Right cardiac atrium (tissue), 5 donors: ENCODE measurements at regions not wholly inside any gene's neighbourhood (a gene's known extent, or its start where the extent isn't known, plus 50 kb on each side); places are given as distances from the start of the nearest gene placed in this dataset.
A peak's percentile ranks its signal among the peaks of the same experiment; 100 is the strongest.

Source experiments
- ATAC-seq, 2 donors: fragments of 200-7000 bp; cut with Tn5 transposase; one replicate each; pipeline versions ENCODE4 v1.8.0 to v1.9.1; 2020; ENCODE audit warnings: moderate library complexity in 2 of 2, mild to moderate bottlenecking in 1 of 2
- DNase-seq, 3 donors: peaks; one replicate each; pipeline ENCODE4 v3.0.0-alpha.2; 2020
- H3K27ac ChIP-seq: one replicate; pipeline ENCODE4 v1.5.1; 2013; ENCODE audit warnings: mild to moderate bottlenecking, low read length, control low read depth, moderate library complexity
- H3K27me3 ChIP-seq: one replicate; pipeline ENCODE4 v1.6.1; 2013; ENCODE audit not compliant: control insufficient read depth, insufficient read depth
- H3K4me1 ChIP-seq: one replicate; pipeline ENCODE4 v1.6.1; 2013; ENCODE audit warnings: low read length; ENCODE audit not compliant: control insufficient read depth, insufficient read depth
- H3K4me3 ChIP-seq: one replicate; pipeline ENCODE4 v1.5.1; 2013; ENCODE audit warnings: low read length, control low read depth
- H3K9me3 ChIP-seq: one replicate; pipeline ENCODE4 v1.6.1; 2013; ENCODE audit warnings: low read length; ENCODE audit not compliant: control insufficient read depth
- WGBS: extraction: QIAGEN DNeasy Blood & Tissue Kit; methylation state at CpG from one replicate; pipeline ENCODE4 v1.1.7; 2013; 5-methylcytosine and 5-hydroxymethylcytosine counted together
- intact Hi-C, 4 donors: fragments of 100-400 bp; cut with DNase I; formaldehyde crosslinking; loops; one replicate each; pipeline versions ENCODE4 v1.11.0 to v1.14.0; 2022 to 2023
- donor health status: healthy with polysubstance abuse.
- donor health status: DM: no; HTN: yes; CAD: no.
- donor health status: DM: no; HTN: no; CAD: no.
- donor health status: DM: no; HTN: yes; CAD: no; lungs with severe emphysema.
- donor health status: DM: yes; HTN: yes; CAD: no.

DNA sequence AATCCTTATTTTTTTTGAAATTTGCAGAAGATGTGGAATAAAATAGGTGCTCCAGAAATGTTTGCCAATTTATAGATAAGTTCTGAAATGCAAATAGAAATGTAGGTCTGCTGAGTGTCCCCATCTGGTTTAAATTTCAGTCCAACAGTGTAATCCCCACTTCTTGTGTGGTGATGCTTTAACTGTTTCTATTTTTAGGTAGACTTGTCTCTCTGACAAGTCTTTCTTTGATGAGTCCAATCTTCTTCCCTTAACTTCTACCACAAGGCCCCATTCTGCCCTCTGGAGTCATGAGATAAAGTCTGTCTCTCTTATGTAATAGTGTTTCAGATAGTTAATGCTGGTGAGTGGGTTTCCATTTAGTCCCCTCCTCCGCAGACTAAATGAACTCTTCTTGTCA, 390.4 kb downstream of the RFC3 start:
- DNase-seq, result no peak
- ATAC-seq, result no peak
- no peaks in the 10 kb centered on the region for H3K27me3 ChIP-seq
- 81% methylated on average over 1 of the region's 1 CpG for WGBS
- H3K4me3 ChIP-seq, result no peak overlapping the region
- no peaks in the 10 kb centered on the region for H3K4me1 ChIP-seq
- no peak overlapping the region for H3K27ac ChIP-seq
- no peaks in the 10 kb centered on the region for H3K9me3 ChIP-seq
- intact Hi-C loops, result no loop called here

DNA sequence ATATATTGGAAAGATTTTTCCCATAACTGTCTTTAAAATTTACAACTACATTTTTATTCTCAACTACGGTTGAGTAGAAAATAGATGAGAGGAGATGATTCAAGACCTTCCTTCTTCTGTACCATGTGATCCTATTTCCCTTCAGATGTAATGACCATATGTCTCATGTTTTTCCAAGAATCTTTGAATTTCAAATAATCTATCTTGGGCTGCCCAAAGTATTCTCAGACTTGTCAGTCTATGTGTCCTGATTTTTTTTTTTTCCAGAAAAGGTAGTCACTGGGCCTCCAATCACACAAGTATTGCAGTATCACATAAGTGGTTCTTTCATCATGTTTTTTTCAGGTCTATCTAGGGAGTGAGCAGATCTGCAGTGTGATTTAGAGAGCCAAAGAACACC, 392.4 kb downstream of the RFC3 start:
- no peaks in the 10 kb centered on the region for H3K9me3 ChIP-seq
- no peak for ATAC-seq
- no peak overlapping the region for H3K27ac ChIP-seq
- no peak for DNase-seq
- H3K27me3 ChIP-seq, result no peaks in the 10 kb centered on the region
- H3K4me1 ChIP-seq, result no peaks in the 10 kb centered on the region
- 74% methylated on average over 1 of the region's 1 CpG for WGBS
- intact Hi-C loops, result no loop called here
- no peak overlapping the region for H3K4me3 ChIP-seq

DNA sequence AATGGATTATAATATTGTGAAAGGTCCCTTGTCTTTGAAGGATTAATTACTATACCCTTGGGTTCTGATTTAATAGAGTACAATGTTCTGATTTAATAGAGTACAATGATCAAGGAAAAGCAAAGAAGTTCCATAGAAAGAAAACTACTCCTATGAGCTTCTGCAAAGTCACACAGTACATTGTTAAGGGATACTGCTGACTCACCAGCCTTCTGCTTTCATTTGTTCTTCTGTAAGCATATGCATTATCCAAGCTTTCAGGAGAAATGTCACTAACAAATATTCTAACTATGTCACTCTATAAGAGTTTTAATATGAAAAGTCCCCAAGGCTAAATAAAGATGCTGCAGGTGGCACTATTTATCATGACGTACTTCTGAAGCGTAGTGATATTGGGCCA, 396.7 kb downstream of the RFC3 start:
- WGBS, result 88% methylated on average over 2 of the region's 2 CpGs
- no peak for ATAC-seq
- intact Hi-C loops, result no loop called here
- no peaks in the 10 kb centered on the region for H3K4me1 ChIP-seq
- no peak overlapping the region for H3K27ac ChIP-seq
- DNase-seq, result no peak
- no peaks in the 10 kb centered on the region for H3K9me3 ChIP-seq
- H3K27me3 ChIP-seq, result no peaks in the 10 kb centered on the region
- H3K4me3 ChIP-seq, result no peak overlapping the region

DNA sequence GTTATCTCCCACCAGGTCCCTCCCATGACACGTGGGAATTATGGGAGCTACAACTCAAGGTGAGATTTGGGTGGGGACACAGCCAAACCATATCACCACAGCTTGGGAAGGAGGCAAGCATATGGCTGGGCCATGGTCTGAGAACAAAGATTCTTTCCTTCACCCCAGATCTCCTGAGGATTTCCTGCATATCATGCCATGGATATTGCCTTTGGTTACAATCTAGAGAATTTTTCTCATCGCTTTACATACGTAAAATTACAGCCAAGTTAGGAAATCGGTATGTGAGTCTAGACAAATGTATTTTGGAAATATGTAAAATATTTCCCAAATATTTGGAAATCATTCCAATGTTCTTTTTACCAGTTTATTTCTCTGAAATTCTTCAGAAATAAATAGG, 398.3 kb downstream of the RFC3 start:
- intact Hi-C loops, result no loop called here
- H3K4me1 ChIP-seq, result no peaks in the 10 kb centered on the region
- 84% methylated on average over 4 of the region's 4 CpGs for WGBS
- no peak for ATAC-seq
- no peaks in the 10 kb centered on the region for H3K27me3 ChIP-seq
- no peak for DNase-seq
- H3K27ac ChIP-seq, result no peak overlapping the region
- no peak overlapping the region for H3K4me3 ChIP-seq
- no peaks in the 10 kb centered on the region for H3K9me3 ChIP-seq

DNA sequence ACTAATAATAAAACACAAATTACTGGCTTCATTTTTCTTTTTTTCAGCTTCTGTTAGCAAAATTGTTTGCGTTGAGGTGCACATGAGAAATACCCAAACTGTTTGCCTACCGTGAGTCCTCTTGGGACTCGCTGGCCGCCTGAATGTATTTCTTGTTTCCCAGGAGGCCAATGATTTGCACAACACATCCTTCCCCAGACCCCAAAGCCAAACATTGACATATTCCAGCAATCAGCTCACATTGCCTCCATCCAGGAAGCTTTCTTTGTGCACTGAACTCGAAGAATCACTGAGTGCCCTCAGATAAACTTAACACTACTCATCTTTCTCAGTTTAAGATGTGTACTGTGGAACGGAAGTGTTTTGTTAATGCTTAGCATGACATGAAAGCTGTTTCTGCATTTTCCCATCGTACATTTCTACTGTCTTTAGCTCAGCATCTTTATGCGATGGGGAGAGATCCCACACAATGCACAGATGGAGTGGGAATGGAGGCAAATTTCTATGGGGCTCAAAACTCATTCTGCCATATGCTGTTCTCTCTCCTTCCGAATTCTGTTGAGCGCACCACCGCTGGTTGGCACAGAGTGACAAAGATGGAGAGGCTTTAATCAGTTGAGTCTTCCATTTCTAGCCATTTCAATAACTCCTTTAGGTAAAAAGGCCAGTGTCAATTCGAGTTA, 399.5 kb downstream of the RFC3 start:
- no peaks in the 10 kb centered on the region for H3K27me3 ChIP-seq
- H3K4me3 ChIP-seq, result no peak overlapping the region
- no peak for ATAC-seq
- intact Hi-C loops, result no loop called here
- no peaks in the 10 kb centered on the region for H3K9me3 ChIP-seq
- no peak overlapping the region for H3K27ac ChIP-seq
- WGBS, result 73% methylated on average over 12 of the region's 12 CpGs
- DNase-seq, result no peak
- H3K4me1 ChIP-seq, result no peaks in the 10 kb centered on the region

DNA sequence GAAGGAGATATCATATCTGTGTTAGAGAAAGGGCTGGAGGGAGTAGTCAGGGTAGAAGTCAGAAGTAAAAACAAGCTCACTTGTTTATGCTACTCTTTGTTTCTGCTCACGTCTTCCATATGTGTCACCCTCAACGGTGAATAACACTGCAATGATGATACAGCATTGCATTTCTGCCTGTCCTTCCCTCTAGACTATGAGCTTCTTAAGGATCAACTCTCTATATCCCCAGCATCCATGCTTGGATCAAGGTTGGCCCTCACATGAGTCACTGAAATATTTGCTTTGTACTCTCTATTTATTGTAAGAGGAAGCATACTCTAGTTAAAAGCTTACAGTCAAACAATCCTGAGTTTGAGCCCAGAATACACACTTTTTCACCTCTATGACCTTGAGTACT, 406.0 kb downstream of the RFC3 start:
- H3K27me3 ChIP-seq, result no peaks in the 10 kb centered on the region
- H3K9me3 ChIP-seq, result no peaks in the 10 kb centered on the region
- WGBS, result 84% methylated on average over 2 of the region's 2 CpGs
- no peak overlapping the region for H3K27ac ChIP-seq
- no peaks in the 10 kb centered on the region for H3K4me1 ChIP-seq
- no peak overlapping the region for H3K4me3 ChIP-seq
- DNase-seq (no peak), ATAC-seq (no peak)
- intact Hi-C loops, result no loop called here

DNA sequence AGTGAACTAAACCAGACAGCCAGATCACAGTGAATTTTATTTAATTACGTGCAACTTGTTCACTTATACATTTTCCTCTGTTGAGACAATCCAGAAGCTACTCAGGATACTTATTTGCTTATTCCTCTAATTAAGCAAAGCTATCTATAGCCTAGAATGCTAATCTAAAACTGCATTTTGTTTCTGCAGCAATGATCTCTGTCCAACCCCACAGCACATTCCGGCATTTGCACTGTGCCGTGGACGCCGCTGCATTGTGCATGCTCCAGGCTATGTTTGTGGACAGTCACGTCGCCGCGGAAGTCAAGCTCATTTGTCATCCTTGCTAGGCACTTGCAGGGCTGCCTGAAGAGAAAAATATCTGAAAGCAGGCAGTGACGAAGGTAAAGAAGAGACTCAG, 406.9 kb downstream of the RFC3 start:
- H3K27me3 ChIP-seq, result no peaks in the 10 kb centered on the region
- H3K9me3 ChIP-seq, result no peaks in the 10 kb centered on the region
- DNase-seq, result no peak
- intact Hi-C loops, result no loop called here
- H3K4me1 ChIP-seq, result no peaks in the 10 kb centered on the region
- H3K4me3 ChIP-seq, result no peak overlapping the region
- WGBS, result 79% methylated on average over 10 of the region's 10 CpGs
- H3K27ac ChIP-seq, result no peak overlapping the region
- ATAC-seq, result no peak

DNA sequence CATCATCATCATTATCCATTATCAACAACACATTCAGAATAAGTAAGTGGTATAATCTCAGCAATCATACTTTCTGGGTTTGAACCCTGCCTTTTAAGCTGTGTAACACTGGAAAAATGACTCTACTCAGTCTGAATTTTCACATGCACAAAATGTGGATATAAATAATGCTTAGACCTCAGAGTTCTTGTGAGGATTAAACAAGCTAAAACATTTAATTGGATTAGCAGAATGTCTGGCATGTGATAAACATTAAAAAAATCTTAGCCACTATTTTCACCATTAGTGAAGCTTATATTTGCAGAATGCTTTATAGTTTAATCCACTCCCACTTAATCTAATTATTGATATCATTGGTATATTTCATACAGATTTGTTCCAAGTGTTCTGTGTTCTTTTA, 412.3 kb downstream of the RFC3 start:
- ATAC-seq (no peak), DNase-seq (no peak)
- intact Hi-C loops, result no loop called here
- Histone ChIP-seq H3K4me3 (no peak overlapping the region), H3K4me1 (no peaks in the 10 kb centered on the region), H3K27me3 (no peaks in the 10 kb centered on the region), H3K9me3 (no peaks in the 10 kb centered on the region), H3K27ac (no peak overlapping the region)

DNA sequence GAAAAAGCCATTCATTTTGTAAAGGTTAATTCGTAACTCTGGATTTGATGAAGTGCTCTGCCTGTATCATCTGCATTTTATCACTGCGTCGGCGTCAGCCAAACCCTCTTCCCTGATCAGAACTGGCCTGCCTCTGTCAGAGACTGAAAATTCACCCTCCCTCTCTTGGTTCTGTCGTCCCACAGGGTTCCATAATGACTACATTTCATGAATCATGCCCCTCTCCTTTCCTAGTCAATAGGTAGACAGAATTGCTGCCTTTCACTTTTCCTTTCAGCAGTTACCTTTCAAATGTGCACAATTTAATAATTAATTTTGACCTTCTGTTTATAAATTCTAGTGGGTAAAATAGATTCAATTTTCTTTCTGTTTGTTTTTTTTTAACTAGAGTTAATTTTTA, 423.4 kb downstream of the RFC3 start:
- Histone ChIP-seq H3K9me3 (no peaks in the 10 kb centered on the region), H3K27ac (no peak overlapping the region), H3K27me3 (no peaks in the 10 kb centered on the region), H3K4me1 (no peaks in the 10 kb centered on the region), H3K4me3 (no peak overlapping the region)
- intact Hi-C loops, result no loop called here
- WGBS, result 79% methylated on average over 5 of the region's 5 CpGs
- DNase-seq, result no peak
- ATAC-seq, result no peak

DNA sequence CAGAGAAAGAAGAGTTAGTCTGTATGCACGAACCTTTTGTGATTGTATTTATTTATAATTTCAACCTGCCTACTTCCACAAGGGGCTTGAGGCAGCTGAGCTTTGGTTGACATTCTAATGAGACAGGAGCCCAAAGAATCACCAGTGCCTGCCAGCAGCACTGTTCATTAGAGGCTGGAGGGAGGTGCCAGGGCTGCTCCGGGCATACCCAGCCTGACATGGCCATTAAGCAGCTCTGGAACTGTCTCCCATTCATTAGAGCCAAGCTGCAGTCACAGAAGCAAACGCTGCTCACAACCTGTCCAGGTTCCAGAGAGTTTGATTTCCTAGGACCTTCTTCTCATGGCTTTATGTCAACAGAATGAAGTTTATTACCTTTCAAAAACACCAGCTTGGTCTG, 425.5 kb downstream of the RFC3 start:
- ATAC-seq, result peak; percentile 44 to 51
- peak in 1 of 3 donors; percentile 51 for DNase-seq

DNA sequence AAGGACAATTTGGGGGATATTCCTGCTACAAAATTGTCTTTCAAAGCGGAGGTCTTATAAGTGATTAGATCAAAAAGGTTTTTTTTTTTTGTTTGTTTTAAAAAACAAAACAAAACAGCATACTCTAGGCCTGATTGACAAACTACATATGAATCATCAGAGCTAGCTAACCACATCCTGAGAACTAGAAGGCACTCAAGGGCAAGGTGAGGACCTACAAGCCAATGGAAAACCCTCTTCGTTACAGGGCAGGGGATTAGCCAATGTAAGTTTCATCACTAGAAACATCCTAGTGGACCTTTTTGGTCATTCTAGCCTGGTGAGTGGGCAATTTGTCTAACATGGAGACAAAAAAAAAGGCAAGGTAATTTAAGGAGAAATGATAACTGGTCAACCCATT, 428.6 kb downstream of the RFC3 start:
- Histone ChIP-seq H3K4me3 (no peak overlapping the region), H3K27me3 (no peaks in the 10 kb centered on the region), H3K9me3 (no peaks in the 10 kb centered on the region), H3K4me1 (no peaks in the 10 kb centered on the region), H3K27ac (no peak overlapping the region)
- intact Hi-C loops, result no loop called here
- ATAC-seq (no peak), DNase-seq (no peak)
- WGBS, result 90% methylated on average over 2 of the region's 2 CpGs

More for the DNA sequence above, 425.5 kb downstream of the RFC3 start:
- Histone ChIP-seq H3K4me1 (no peaks in the 10 kb centered on the region), H3K27ac (no peak overlapping the region), H3K27me3 (no peaks in the 10 kb centered on the region), H3K9me3 (no peaks in the 10 kb centered on the region), H3K4me3 (no peak overlapping the region)
- WGBS, result 69% methylated on average over 3 of the region's 3 CpGs
- intact Hi-C loops, result no loop called here

DNA sequence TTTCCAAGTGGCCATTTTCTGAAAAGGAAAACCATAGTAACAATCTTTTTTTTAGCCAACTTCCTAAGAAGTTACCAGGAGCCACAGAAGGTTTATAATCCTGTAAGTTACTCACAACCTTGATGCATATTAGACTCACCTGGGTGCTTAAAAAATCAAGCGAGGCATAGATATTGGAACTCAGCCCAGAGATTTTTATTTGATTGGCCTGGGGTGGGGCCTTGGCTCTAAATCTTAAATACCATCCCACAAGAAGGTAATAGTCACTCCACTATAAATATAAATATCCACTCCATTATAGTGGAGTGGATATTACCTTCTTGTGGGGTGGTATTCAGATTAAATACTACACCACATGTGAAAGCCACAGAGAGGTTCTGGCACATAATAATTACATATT, 429.6 kb downstream of the RFC3 start:
- Histone ChIP-seq H3K4me1 (no peaks in the 10 kb centered on the region), H3K27me3 (no peaks in the 10 kb centered on the region), H3K9me3 (no peaks in the 10 kb centered on the region), H3K27ac (no peak overlapping the region), H3K4me3 (no peak overlapping the region)
- ATAC-seq (no peak), DNase-seq (no peak)
- WGBS, result 81% methylated on average over 1 of the region's 1 CpG
- intact Hi-C loops, result no loop called here
